ENCODE measurements at regions not wholly inside any gene's neighbourhood (a gene's known extent, or its start where the extent isn't known, plus 50 kb on each side); places are given as distances from the start of the nearest gene placed in this dataset.

DNA sequence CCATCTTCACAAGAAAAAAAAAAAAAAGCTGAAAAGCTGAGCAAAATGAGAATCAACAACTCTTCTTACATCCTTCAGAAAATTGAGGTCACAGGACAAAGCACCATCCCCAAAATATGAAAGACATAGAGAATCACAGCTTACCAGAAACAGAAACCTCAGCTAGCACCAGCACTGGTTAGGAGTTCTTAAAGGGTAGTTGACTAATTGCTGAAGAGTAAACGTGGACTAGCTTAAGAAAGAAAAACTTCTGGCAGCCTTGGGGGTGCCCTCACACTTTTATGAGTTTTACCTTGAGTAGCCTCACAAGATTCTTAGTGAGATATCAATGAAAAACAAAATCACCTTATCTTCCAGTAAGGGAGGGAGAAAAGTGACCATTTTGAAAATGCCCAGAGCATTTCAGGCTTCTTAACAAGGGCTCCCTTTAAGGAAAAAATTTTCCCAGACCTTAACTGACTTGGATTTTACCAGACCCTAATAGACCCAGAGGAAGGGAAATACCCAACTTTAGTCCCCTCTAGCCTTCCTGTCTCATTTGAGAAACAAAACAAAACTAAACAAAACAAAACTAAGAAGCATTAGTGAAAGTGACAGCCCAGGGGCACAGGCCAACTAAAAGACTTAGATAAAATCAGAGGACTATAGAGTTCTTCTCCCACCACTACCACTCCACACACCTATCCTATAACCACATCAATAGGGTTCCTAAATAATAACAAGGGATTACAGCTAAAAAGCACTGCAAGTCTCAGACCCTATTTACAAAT lies 888.6 kb downstream of the DIAPH3 start:
- TF ChIP-seq, protein P1, sequence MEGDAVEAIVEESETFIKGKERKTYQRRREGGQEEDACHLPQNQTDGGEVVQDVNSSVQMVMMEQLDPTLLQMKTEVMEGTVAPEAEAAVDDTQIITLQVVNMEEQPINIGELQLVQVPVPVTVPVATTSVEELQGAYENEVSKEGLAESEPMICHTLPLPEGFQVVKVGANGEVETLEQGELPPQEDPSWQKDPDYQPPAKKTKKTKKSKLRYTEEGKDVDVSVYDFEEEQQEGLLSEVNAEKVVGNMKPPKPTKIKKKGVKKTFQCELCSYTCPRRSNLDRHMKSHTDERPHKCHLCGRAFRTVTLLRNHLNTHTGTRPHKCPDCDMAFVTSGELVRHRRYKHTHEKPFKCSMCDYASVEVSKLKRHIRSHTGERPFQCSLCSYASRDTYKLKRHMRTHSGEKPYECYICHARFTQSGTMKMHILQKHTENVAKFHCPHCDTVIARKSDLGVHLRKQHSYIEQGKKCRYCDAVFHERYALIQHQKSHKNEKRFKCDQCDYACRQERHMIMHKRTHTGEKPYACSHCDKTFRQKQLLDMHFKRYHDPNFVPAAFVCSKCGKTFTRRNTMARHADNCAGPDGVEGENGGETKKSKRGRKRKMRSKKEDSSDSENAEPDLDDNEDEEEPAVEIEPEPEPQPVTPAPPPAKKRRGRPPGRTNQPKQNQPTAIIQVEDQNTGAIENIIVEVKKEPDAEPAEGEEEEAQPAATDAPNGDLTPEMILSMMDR (IDR thresholded peaks at IDR 0.05; ENCODE audit: low read depth, low read length, poor library complexity, severe bottlenecking), result no peak
- TF ChIP-seq EZH2phosphoT487 (IDR thresholded peaks at IDR 0.05; ENCODE audit: borderline replicate concordance, low read length), result no peak

Measured in DOHH2 (cell line).